Activated effector memory CD4-positive, alpha-beta T cell treated with Interleukin-2 at 50 U/mL for 16 hours (primary cell): ENCODE measurements at regions not wholly inside any gene's neighbourhood (a gene's known extent, or its start where the extent isn't known, plus 50 kb on each side); places are given as distances from the start of the nearest gene placed in this dataset.
"Not testable (repeated sequence)": the region's sequence is repeated elsewhere in the genome, so short reads cannot be mapped to it uniquely, and the experiment has no call there.

Experiments
- DNase-seq: peaks from one replicate; pipeline ENCODE4 v3.0.0-alpha.2; 2020

DNA sequence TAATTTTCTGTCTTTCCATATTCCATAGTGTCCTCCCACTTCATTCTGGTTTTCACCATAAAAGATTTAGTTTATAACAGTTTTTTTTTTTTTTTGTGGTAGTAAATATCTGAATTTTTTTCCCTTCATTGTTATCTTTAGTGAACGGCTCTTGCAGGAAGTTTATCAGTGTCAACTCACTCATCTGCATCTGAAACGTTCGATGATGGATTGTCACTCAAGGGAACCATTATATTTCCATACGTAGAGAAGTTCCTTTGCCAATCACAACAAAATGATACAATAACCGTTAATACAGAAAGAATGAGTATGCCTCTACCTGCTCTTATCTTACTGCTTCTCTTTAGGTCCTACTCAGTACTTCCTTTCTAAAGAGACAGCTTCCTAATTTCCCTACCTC is 651.2 kb upstream of the KCNMB2 start:
- no peak for DNase-seq

DNA sequence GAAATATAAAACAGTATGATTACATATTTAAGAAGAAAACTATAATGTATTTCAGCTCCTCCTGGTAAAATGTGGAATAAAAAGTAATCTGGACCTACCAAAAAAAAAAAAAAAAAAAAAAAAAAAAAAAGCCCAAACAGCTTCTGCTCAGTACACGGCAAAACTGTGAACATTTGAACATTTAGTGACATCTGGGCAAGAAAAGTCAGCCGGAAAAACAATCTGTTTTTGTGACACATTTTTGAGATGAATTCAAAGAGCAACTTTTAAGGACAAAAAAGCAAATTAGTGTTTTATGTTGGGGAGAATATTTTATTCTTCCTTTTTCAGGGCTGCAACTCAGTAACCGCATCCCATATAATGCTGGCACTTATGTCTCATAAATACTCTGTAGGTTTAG is 649.7 kb upstream of the KCNMB2 start:
- no peak for DNase-seq

DNA sequence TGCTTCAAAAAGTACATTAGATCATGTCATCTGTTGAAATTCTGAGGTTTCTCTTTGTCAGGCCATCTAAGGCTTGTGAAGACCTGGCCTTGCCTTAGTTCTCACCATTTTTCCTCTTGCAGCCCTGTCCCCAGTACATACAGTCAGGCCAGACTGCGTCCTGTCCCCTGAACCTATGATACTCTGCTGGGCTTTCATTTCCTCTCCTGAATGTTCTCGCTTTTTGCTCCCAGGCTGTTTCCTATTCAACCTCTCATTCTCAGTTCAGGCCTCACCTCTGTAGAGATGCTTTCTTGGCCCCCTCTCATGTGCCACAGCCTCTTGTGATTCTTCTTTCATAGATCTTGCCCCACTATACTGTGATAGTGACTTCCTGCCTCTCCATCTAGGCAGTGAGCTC is 648.8 kb upstream of the KCNMB2 start:
- no peak for DNase-seq

DNA sequence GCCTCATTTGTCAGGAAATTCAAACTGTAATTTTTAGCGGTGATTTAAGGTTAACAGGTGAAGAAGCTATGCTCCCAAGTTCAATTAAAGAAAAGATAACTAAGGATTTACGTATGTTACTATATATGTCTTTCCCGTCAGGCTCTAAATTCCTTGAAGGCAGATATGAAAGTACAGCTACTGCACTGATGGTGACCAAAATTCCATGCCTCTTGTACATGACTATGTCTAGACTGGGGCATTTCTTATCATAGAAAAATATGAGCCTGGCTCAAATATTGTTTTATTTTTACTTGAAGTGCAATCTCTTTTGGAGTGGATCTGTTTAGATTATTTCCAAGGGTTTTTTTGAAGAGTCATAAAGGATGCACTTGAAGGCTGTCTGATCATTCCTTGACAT is 647.1 kb upstream of the KCNMB2 start:
- no peak for DNase-seq

GRCh38 chr3:177889652-177890358 is 646.4 kb upstream of the KCNMB2 start:
- no peak for DNase-seq

- DNase-seq, result no peak
Observed at GRCh38 chr3:177890359-177890683, 645.9 kb upstream of the KCNMB2 start.

DNA sequence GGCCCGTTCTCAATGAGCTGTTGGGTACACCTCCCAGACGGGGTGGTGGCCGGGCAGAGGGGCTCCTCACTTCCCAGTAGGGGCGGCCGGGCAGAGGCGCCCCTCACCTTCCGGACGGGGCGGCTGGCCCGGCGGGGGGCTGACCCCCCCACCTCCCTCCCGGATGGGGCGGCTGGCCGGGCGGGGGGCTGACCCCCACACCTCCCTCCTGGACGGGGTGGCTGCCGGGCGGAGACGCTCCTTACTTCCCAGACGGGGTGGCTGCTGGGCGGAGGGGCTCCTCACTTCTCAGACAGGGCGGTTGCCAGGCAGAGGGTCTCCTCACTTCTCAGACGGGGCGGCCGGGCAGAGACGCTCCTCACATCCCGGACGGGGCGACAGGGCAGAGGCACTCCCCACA is 644.7 kb upstream of the KCNMB2 start:
- DNase-seq, result not testable (repeated sequence)

GRCh38 chr3:177893331-177893730 is 642.9 kb upstream of the KCNMB2 start:
- no peak for DNase-seq

DNA sequence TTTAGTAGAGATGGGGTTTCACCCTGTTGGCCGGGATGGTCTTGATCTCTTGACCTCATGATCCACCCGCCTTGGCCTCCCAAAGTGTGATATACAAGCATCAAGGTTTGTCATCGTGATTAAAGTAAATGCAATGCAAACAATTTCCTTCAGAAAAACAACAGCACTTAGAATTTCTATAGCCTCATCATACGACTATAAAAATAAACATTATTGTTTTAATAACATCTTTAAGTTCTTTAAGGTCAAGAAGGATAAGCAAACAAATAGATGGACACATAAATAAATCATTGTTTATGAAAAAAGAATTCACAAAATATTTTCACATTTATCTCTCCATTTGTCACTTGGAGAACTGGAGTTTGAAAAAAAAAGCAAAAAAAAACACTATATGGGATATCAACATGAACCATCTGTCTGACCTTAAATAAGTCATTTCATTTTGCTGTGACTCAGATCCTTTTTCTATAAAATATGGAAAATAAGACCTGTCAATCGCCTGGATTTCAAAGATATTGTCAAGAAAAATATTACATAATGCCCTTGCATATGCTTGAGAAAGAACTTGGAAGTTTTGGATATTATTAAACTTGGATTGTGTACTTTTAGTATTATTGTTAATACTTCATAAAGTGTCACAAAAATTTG is 642.0 kb upstream of the KCNMB2 start:
- no peak for DNase-seq

- DNase-seq, result no peak
Observed at GRCh38 chr3:177898185-177898584, 638.1 kb upstream of the KCNMB2 start.

DNA sequence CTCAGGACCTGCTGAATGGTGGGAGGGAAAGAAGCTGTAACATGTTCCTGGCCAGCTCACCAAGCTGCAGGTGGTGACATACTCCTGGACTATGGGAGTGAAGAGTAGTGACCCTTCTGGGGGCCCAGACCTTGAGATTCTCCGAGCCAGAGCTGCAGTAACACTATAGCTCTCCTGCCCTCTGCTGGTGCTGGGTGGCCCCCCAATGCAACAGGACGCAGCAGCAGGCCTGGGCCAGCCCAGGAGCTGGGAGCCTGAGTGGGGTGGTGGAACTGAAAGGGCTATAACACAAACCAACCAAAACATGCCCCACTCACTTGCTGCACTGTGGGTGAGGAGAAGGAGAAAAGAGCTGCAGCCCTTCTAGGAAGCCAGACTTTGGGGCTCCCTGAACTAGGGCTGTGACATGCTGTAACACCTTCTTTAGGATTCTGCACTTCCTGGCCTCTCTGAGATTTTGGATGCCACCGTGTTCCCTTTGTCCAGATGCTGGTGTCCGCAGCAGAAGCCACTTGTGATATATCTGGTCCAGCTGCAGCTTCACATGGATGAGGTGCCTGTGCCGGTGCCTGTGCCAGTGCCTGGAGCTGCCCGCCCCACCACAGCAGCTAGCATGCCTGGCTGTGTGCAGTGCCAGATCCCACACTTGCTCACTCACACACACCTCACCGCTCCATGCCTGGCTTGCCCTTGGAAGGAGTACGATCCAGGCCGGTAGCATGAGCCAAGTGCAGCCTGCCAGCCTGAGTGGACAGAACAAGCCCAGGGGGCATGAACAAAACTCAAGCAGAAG is 636.8 kb upstream of the KCNMB2 start:
- DNase-seq, result no peak

- DNase-seq, result no peak
Observed at GRCh38 chr3:177902876-177903275, 633.4 kb upstream of the KCNMB2 start.

DNA sequence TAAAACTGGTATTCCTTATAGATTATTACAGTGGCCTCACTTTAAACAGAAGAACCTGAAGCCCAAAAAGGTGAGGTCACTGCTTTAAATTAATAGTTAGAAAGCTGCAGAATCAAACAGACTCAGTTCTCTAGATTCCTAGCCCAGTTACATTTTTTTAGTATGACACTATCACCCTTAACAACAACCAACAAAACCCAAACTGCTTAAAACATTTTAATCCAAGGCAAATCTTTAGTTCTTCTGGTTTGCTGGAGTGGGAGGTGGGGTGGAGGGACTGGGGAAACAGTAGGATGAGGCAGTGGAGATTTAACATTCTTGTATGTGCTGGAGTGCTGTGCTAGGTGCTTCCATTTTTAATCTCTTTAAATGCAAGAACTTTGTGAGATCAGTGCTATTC is 631.6 kb upstream of the KCNMB2 start:
- no peak for DNase-seq

GRCh38 chr3:177905173-177906125 is 630.8 kb upstream of the KCNMB2 start:
- no peak for DNase-seq

DNA sequence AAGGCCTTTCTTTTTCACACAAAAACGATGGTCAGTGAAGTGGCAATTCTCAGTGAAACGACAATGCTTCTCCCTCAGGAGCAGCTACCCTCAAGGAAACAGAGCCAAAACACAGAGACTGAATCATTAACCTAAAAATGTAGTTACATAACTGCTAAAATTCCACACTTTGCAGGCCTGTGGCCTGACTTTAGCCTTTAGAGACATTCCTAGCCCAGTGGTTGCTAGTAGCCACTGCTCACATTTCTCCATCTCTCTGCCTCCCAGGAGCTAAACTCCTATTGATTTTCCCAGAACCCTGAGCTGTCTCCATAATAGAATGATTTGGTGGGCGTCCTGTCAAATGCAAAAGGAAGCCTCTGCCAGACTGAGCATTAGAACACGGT is 630.1 kb upstream of the KCNMB2 start:
- DNase-seq, result no peak

DNA sequence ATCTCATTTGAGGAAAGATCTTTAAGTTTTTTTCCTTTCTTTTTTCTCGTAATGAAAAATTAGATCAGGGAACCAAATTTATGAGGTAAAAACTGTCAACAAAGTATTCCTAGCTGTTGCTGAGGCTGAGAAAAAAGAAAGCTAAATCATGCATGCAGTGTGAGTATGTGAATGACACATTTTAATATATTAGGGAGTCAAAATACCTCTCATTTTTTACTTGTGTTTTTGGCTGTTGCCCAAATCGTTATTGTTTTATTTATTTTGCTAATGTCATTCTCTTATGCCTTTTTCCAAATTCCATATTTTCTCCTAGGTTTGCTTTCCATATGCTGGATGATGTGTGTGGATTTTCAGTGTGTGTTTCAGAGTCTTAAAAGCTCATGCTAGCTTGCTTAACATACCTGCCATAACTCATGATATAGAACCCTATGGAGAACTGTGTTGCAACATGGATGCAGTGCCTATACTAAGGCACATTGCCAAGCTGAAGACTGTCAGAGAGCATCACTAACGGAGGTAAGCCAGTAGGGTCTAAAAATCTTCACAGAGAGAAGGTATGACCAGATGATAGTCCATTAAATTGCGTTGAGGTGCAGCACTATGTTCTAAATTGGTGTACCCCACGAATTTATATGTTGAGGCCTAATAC is 629.5 kb upstream of the KCNMB2 start:
- no peak for DNase-seq

DNA sequence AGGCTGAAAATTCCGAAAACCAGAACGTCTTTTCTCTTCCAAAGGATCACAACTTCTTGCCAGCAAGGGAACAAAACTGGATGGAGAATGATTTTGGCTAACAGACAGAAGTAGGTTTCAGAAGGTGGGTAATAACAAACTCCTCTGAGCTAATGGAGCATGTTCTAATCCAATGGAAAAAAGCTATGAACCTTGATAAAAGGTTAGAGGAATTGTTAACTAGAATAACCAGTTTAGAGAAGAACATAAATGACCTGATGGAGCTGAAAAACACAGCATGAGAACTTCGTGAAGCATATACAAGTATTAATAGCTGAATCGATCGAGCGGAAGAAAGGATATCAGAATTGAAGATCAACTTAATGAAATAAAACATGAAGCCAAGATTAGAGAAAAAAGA is 626.7 kb upstream of the KCNMB2 start:
- not testable (repeated sequence) for DNase-seq

DNA sequence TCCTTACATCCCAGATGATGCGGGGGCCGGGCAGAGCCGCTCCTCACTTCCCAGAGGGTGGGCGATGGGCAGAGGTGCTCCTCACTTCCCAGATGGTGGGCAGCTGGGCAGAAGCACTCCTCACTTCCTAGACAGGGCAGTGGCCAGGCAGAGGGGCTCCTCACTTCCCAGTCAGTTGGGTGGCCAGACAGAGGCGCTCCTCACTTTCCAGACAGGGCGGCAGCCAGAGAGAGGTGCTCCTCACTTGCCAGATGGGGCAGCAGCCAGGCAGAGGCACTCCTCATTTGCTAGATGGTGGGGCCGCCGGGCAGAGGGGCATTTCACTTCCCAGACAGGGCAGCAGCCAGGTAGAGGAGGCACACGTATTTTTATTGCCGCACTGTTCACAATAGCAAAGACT is 622.0 kb upstream of the KCNMB2 start:
- DNase-seq, result no peak

DNA sequence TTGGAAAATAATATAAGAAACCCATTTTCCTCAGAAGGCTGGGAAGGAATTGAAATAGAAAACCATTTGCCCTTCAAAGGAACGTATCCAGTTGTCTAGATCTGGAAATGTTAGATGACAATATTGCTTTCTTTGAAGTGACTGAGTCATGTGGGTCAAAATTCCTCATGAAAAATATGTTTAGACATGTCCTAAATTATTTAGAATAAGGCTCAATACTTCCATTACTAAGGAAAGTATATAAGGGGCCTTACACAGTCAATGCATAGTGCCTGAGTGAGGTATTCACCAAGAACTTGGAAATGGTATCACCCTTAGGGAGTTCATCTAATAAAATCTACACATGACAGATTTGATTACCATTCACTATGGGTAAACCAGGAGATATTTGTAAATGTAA is 619.8 kb upstream of the KCNMB2 start:
- no peak for DNase-seq

DNA sequence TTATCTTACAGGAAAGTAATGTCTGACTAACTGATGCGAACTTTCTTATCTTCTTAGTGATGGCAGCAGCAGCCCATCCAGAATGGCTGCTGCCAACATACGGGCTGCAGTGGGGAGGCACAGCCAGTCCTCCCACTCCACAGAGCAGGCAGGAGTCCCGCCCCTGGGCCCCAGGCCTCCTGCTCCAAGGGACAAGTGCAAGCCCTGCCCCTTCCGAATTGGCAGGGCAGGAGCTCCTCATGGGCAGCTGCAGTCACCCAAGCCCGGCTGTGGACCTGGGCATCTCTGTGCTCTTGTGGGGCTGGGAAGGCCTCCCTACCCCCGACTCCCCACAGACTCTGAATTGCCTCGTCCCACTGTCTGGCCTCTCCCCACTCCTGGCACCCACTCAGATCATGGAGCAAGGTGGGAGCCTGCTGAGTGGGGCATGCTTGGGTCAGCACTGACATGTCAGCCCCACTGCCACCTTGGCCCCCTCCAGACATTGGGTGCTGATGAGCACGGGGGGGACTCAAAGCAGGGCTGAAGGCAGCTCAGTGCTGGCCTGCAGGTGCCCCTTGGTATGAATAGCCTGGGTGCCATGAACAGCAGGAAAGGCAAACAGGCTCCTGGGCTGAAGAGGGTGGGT is 618.9 kb upstream of the KCNMB2 start:
- no peak for DNase-seq

GRCh38 chr3:177921153-177921552 is 615.1 kb upstream of the KCNMB2 start:
- no peak for DNase-seq

DNA sequence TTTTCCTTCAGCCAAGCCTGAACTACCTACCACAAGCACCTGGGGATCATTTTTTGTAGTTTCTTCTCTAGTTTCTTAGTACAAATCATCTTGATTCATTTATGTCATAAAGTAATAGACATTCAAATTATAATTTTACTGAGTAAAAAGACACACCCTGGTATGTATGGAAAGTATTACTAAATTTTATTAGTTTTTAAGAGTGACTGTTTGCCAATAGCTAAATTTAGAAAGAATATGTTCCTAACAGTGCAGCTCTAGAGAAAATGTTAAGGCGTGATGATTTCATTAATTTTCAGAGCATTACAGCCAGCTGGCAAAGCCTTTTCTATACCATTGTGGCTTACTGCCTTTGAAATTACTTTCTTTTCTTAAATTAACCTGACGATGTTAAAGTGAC is 612.0 kb upstream of the KCNMB2 start:
- DNase-seq, result no peak
